Calu3 (cell line): ENCODE measurements at regions not wholly inside any gene's neighbourhood (a gene's known extent, or its start where the extent isn't known, plus 50 kb on each side); places are given as distances from the start of the nearest gene placed in this dataset.

ENCODE experiments used
- BruUV-seq: library from RNA; stranded (reverse); fragments of 400-500 nt; replicated peaks from 2 replicates; lab custom pipeline; 2021; lab: Mats Ljungman, UMichigan
- CTCF ChIA-PET: fragments of 300-600 bp; sonication (Branson Sonifier 250); formaldehyde crosslinking; loops from one replicate; lab custom pipeline; 2022; ENCODE audit warnings: antibody characterized with exemption; lab: Charles Lee
- DNase-seq: peaks from one replicate; pipeline ENCODE4 v3.0.0; 2022
- H3K27ac Mint-ChIP-seq: one replicate; pipeline ENCODE4 v1.8.0; 2022; ENCODE audit warnings: mixed read lengths; ENCODE audit not compliant: unreplicated experiment
- H3K27me3 Mint-ChIP-seq: one replicate; pipeline ENCODE4 v1.8.0; 2022; ENCODE audit warnings: mixed read lengths; ENCODE audit not compliant: unreplicated experiment
- H3K36me3 Mint-ChIP-seq: one replicate; pipeline ENCODE4 v1.8.0; 2022; ENCODE audit warnings: mild to moderate bottlenecking, moderate library complexity, mixed read lengths; ENCODE audit not compliant: insufficient read depth, unreplicated experiment
- H3K4me1 Mint-ChIP-seq: one replicate; pipeline ENCODE4 v1.8.0; 2022; ENCODE audit warnings: mild to moderate bottlenecking, low read depth, mixed read lengths; ENCODE audit not compliant: unreplicated experiment
- H3K4me3 Mint-ChIP-seq: one replicate; pipeline ENCODE4 v1.8.0; 2022; ENCODE audit warnings: mild to moderate bottlenecking, low read depth, moderate library complexity, mixed read lengths; ENCODE audit not compliant: unreplicated experiment
- H3K9me3 Mint-ChIP-seq: one replicate; pipeline ENCODE4 v1.8.0; 2022; ENCODE audit warnings: low read depth, mixed read lengths; ENCODE audit not compliant: unreplicated experiment
- intact Hi-C: fragments of 100-400 bp; cut with micrococcal nuclease; formaldehyde crosslinking; loops from one replicate; pipeline ENCODE4 v1.10.0; 2022; ENCODE audit not compliant: unreplicated experiment
- TF ChIP-seq, protein P1 (sequence below): fragments of 200-600 bp; IDR thresholded peaks from one replicate; pipeline ENCODE4 v1.8.0; 2022; ENCODE audit warnings: antibody characterized with exemption; ENCODE audit not compliant: unreplicated experiment

DNA sequence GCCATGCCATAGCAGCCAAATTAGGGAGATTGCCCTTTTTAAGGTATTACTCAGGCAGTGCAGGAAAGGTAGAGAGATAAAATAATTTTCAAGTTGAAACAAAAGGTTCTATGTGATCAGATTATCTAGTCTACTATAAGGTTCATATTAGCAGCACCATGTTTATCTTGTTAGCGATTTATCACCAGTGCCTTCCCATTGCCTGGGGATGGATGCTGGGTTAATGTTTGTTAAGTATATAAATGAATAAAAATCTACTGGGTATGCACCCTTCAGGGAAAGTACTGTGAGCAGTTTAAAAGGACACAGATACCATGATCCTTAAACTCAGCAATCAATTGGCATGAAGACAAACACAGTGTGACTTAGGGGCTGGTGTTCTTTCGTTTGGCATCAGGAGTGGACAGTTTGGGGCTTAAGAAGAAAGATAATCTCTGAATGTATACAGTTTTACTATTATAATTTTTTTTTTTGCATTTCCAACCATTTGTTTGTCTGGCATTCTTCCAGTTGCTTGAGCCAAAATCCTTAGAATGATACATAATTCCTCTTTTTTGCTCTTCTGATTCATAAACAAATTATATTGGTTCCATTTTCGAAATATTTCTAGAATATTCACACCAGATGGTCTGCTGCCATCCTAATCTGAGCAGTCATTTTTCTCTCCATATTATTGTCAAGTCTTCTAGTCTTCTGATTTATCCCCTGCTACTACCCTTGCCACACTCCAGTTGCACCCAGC lies 512.8 kb upstream of the SLC8A1 start:
- H3K4me3 Mint-ChIP-seq, result no peak overlapping the region
- DNase-seq, result no peak
- no peaks in the 10 kb centered on the region for H3K4me1 Mint-ChIP-seq
- intact Hi-C loops, result no loop called here
- no peaks in the 10 kb centered on the region for H3K36me3 Mint-ChIP-seq
- no peaks in the 10 kb centered on the region for H3K27me3 Mint-ChIP-seq
- TF ChIP-seq, protein P1, sequence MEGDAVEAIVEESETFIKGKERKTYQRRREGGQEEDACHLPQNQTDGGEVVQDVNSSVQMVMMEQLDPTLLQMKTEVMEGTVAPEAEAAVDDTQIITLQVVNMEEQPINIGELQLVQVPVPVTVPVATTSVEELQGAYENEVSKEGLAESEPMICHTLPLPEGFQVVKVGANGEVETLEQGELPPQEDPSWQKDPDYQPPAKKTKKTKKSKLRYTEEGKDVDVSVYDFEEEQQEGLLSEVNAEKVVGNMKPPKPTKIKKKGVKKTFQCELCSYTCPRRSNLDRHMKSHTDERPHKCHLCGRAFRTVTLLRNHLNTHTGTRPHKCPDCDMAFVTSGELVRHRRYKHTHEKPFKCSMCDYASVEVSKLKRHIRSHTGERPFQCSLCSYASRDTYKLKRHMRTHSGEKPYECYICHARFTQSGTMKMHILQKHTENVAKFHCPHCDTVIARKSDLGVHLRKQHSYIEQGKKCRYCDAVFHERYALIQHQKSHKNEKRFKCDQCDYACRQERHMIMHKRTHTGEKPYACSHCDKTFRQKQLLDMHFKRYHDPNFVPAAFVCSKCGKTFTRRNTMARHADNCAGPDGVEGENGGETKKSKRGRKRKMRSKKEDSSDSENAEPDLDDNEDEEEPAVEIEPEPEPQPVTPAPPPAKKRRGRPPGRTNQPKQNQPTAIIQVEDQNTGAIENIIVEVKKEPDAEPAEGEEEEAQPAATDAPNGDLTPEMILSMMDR, result no peak
- no TSS peak for BruUV-seq
- CTCF ChIA-PET, result no interaction called here
- peaks cover 3% of the 10 kb centered on the region for H3K9me3 Mint-ChIP-seq
- H3K27ac Mint-ChIP-seq, result no peak overlapping the region

DNA sequence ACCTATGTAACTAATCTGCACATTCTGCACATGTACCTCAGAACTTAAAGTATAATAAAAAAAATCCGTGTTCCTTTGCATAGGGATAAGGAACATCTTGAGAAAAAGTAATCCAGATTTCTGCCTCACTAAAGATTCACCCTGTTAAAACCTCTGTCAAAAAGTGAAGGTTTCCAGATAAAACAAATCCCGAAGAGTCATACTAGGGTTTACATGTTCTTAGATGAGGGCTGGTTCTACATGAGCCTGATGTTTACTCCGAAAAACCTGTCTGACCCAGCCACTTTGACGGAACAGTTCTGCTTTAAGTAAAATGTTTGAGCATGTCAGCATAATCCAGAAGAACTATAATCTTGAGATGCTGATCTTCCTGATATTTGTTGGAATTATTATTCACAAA lies 515.6 kb upstream of the SLC8A1 start:
- DNase-seq, result no peak
- TF ChIP-seq, protein P1, result no peak
- no peak overlapping the region for H3K4me3 Mint-ChIP-seq
- H3K4me1 Mint-ChIP-seq, result no peaks in the 10 kb centered on the region
- no peaks in the 10 kb centered on the region for H3K27me3 Mint-ChIP-seq
- intact Hi-C loops, result no loop called here
- no peaks in the 10 kb centered on the region for H3K36me3 Mint-ChIP-seq
- no peak overlapping the region for H3K27ac Mint-ChIP-seq
- CTCF ChIA-PET, result no interaction called here
- no TSS peak for BruUV-seq
- H3K9me3 Mint-ChIP-seq, result peaks cover 3% of the 10 kb centered on the region

GRCh38 chr2:40975151-40975550 lies 523.3 kb upstream of the SLC8A1 start:
- CTCF ChIA-PET, result no interaction called here

DNA sequence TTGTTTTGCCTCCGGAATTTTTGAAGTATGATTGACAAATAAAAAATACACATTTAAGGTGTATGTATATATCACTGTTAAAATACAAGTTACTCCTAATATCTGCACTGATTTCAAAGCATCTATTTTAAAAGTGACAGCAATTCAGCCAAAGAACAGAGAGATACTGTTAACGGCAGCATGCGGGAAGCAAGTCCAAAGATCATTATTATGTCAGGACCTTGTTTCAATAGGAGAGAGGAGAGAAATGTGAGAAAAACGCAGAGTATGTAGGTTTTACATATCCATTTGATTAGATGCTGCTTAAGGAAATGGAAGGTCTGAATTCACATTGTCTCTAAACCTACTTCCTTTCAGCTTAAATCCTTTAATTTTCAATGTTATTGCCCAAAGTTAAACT lies 545.5 kb upstream of the SLC8A1 start:
- CTCF ChIA-PET, result no interaction called here
- DNase-seq, result no peak
- Mint-ChIP-seq H3K36me3 (no peaks in the 10 kb centered on the region), H3K27ac (no peak overlapping the region), H3K4me3 (no peak overlapping the region), H3K27me3 (no peaks in the 10 kb centered on the region), H3K4me1 (no peaks in the 10 kb centered on the region), H3K9me3 (no peaks in the 10 kb centered on the region)
- TF ChIP-seq, protein P1, result no peak
- BruUV-seq, result no TSS peak
- intact Hi-C loops, result no loop called here

More at GRCh38 chr2:40975151-40975550, 523.3 kb upstream of the SLC8A1 start:
- BruUV-seq, result no TSS peak
- Mint-ChIP-seq H3K4me3 (no peak overlapping the region), H3K4me1 (no peaks in the 10 kb centered on the region), H3K36me3 (no peaks in the 10 kb centered on the region), H3K27me3 (no peaks in the 10 kb centered on the region), H3K27ac (no peak overlapping the region), H3K9me3 (no peaks in the 10 kb centered on the region)
- intact Hi-C loops, result no loop called here
- DNase-seq, result no peak
- TF ChIP-seq, protein P1, result no peak
